ENCODE measurements at regions not wholly inside any gene's neighbourhood (a gene's known extent, or its start where the extent isn't known, plus 50 kb on each side); places are given as distances from the start of the nearest gene placed in this dataset.
A peak's percentile ranks its signal among the peaks of the same experiment; 100 is the strongest.

DNA sequence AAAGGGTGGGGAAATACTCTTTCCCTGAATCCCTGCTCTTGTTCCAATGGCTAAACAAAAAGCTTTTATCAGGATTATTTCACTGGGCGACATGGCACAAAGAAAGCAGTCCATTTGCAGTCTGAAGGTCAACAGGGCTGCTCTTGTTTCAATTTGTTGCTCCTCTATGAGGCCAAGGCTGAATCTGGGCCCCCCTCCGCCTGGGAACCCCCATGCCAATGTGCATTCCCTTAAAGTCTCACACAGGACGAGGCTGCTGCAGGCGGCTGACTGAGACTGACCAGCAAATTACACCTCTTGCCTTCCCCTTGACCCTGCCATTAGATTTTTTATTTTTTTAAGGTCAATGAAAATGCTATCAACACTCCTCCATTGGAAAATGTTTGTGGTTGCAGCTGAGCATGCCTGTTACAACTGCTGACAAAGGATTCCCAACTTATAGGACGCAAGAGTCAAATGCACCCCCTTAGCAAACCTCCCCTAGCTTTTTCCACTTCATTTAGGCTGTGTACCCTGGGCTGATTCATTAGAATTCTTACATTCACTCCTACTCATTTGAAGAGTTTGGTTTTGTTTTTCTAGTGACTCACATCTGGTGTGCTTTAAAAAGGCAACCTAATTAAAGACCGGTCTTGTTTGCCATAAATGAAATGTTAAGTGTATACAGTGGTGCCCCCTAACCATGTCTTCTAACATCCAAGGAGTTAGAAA lies 60.8 kb upstream of the ARHGEF3 start:
- Mint-ChIP-seq H3K27ac (ENCODE audit: low read depth, unreplicated experiment) (no peak overlapping the region), H3K4me1 (ENCODE audit: insufficient read depth, unreplicated experiment) (peaks cover 8% of the 10 kb centered on the region)
- CTCF ChIA-PET: interaction anchor here (1.7 kb wide), 1 partner anchor 62 kb away, joined by 5 read pairs; no protein-coding TSS in a partner anchor

DNA sequence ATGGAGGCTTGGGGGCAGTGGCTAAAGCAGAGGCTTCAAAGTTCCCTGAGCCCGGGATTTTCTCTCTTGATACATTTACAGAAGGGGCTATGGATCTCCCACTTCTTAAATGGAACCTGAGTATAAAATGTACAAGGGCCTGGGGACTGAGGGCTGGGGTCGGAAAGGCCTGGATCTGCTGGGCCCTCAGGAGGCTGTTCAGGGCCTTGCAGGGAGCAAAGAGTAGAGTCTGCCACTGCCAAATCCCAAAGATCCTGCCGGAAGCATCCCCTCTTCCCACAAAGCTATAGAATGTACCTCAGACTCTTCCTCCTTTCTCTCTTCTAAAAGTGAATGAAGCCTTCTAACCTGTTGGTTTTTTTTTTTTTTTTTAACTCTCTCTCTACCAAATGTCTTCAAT lies 59.8 kb upstream of the ARHGEF3 start:
- no peak overlapping the region for H3K27ac Mint-ChIP-seq (ENCODE audit: low read depth, unreplicated experiment)
- TF ChIP-seq, protein P1, sequence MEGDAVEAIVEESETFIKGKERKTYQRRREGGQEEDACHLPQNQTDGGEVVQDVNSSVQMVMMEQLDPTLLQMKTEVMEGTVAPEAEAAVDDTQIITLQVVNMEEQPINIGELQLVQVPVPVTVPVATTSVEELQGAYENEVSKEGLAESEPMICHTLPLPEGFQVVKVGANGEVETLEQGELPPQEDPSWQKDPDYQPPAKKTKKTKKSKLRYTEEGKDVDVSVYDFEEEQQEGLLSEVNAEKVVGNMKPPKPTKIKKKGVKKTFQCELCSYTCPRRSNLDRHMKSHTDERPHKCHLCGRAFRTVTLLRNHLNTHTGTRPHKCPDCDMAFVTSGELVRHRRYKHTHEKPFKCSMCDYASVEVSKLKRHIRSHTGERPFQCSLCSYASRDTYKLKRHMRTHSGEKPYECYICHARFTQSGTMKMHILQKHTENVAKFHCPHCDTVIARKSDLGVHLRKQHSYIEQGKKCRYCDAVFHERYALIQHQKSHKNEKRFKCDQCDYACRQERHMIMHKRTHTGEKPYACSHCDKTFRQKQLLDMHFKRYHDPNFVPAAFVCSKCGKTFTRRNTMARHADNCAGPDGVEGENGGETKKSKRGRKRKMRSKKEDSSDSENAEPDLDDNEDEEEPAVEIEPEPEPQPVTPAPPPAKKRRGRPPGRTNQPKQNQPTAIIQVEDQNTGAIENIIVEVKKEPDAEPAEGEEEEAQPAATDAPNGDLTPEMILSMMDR (IDR thresholded peaks at IDR 0.05; ENCODE audit: unreplicated experiment): no peak
- no peak overlapping the region for H3K4me3 Mint-ChIP-seq (ENCODE audit: unreplicated experiment)
- ChIA-PET CTCF (interaction anchor here (0.6 to 0.8 kb wide), 2 partner anchors 22 to 102 kb away, joined by 3 to 6 read pairs; no protein-coding TSS in a partner anchor), POLR2A (no interaction called here)
- intact Hi-C loops (cut with micrococcal nuclease): no loop called here
- peaks cover 7% of the 10 kb centered on the region for H3K9me3 Mint-ChIP-seq (ENCODE audit: unreplicated experiment)
- H3K36me3 Mint-ChIP-seq (ENCODE audit: insufficient read depth, unreplicated experiment): no peaks in the 10 kb centered on the region
- no peak for DNase-seq (ENCODE audit: unreplicated experiment)
- peaks cover 8% of the 10 kb centered on the region for H3K4me1 Mint-ChIP-seq (ENCODE audit: insufficient read depth, unreplicated experiment)
- no TSS peak for BruUV-seq (replicated peaks)
- H3K27me3 Mint-ChIP-seq (ENCODE audit: insufficient read depth, unreplicated experiment): no peaks in the 10 kb centered on the region

More for the DNA sequence above, 60.8 kb upstream of the ARHGEF3 start:
- BruUV-seq (replicated peaks): no TSS peak
- intact Hi-C loops (cut with micrococcal nuclease): no loop called here
- POLR2A ChIA-PET: interaction anchor here (0.7 kb wide), 1 partner anchor 26 kb away, joined by 3 read pairs; no protein-coding TSS in a partner anchor
- TF ChIP-seq, protein P1 (IDR thresholded peaks at IDR 0.05; ENCODE audit: unreplicated experiment): no peak
- Mint-ChIP-seq H3K4me3 (ENCODE audit: unreplicated experiment) (no peak overlapping the region), H3K36me3 (ENCODE audit: insufficient read depth, unreplicated experiment) (no peaks in the 10 kb centered on the region), H3K27me3 (ENCODE audit: insufficient read depth, unreplicated experiment) (no peaks in the 10 kb centered on the region), H3K9me3 (ENCODE audit: unreplicated experiment) (peaks cover 7% of the 10 kb centered on the region)
- peak; percentile 60 for DNase-seq (ENCODE audit: unreplicated experiment)

DNA sequence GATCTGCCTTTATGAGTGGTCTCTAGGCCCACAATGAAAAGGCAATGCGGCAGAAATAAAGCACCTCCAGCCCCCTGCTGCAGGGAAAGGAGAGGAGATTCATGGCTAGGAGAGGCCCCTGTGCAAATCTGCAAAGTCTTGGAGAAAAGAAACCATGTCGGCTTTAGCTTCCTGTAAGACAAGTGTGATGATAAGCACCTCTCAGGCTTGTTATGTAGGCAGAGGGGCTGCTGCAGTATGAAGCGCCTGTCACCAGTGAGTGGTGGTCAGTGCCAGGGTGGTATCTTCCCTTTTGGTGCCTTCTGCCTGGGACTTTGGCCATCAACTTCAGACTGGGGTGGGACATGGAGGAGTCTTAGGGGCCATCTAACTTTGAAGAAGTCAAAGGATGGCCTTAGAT lies 59.2 kb upstream of the ARHGEF3 start:
- TF ChIP-seq, protein P1 (IDR thresholded peaks at IDR 0.05; ENCODE audit: unreplicated experiment): no peak
- no TSS peak for BruUV-seq (replicated peaks)
- peaks cover 10% of the 10 kb centered on the region for H3K4me1 Mint-ChIP-seq (ENCODE audit: insufficient read depth, unreplicated experiment)
- no peaks in the 10 kb centered on the region for H3K27me3 Mint-ChIP-seq (ENCODE audit: insufficient read depth, unreplicated experiment)
- H3K36me3 Mint-ChIP-seq (ENCODE audit: insufficient read depth, unreplicated experiment): no peaks in the 10 kb centered on the region
- no peak overlapping the region for H3K27ac Mint-ChIP-seq (ENCODE audit: low read depth, unreplicated experiment)
- no peak for DNase-seq (ENCODE audit: unreplicated experiment)
- CTCF ChIA-PET: interaction anchor here (0.5 to 0.8 kb wide), 3 partner anchors 21 to 103 kb away, joined by 3 to 6 read pairs (median 4); no protein-coding TSS in a partner anchor
- peaks cover 7% of the 10 kb centered on the region for H3K9me3 Mint-ChIP-seq (ENCODE audit: unreplicated experiment)
- no peak overlapping the region for H3K4me3 Mint-ChIP-seq (ENCODE audit: unreplicated experiment)
- intact Hi-C loops (cut with micrococcal nuclease): no loop called here
- POLR2A ChIA-PET: no interaction called here

DNA sequence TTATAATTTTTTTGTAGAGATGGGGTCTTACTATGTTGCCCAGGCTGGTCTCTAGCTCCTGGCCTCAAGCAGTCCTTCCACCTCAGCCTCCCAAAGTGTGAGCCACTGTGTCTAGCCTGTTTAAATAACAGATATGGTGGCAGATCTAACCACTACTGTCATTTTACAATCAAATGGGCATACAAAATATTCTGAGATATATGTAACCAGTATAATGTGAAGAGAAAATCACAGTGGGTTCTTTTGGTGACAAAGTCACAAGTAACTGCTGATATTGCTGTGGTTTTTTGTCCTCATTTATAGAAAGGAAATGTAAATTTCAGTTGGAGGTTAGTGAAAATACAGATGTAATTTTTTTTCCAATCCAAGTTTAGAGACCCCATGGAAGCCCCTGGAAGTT lies 58.6 kb upstream of the ARHGEF3 start:
- no peak for DNase-seq (ENCODE audit: unreplicated experiment)
- intact Hi-C loops (cut with micrococcal nuclease): no loop called here
- H3K27me3 Mint-ChIP-seq (ENCODE audit: insufficient read depth, unreplicated experiment): no peaks in the 10 kb centered on the region
- no peaks in the 10 kb centered on the region for H3K36me3 Mint-ChIP-seq (ENCODE audit: insufficient read depth, unreplicated experiment)
- peaks cover 7% of the 10 kb centered on the region for H3K9me3 Mint-ChIP-seq (ENCODE audit: unreplicated experiment)
- no TSS peak for BruUV-seq (replicated peaks)
- ChIA-PET CTCF (no interaction called here), POLR2A (no interaction called here)
- H3K4me3 Mint-ChIP-seq (ENCODE audit: unreplicated experiment): no peak overlapping the region
- H3K27ac Mint-ChIP-seq (ENCODE audit: low read depth, unreplicated experiment): no peak overlapping the region
- peaks cover 16% of the 10 kb centered on the region for H3K4me1 Mint-ChIP-seq (ENCODE audit: insufficient read depth, unreplicated experiment)
- TF ChIP-seq, protein P1 (IDR thresholded peaks at IDR 0.05; ENCODE audit: unreplicated experiment): no peak
